CD14-positive monocyte (primary cell): ENCODE measurements at regions not wholly inside any gene's neighbourhood (a gene's known extent, or its start where the extent isn't known, plus 50 kb on each side); places are given as distances from the start of the nearest gene placed in this dataset.

Experiments
- DNase-seq, 3 donors: peaks; one replicate each; pipeline ENCODE4 v3.0.0-alpha.2; 2011 to 2022
- H2AFZ ChIP-seq: 2 replicates; pipeline ENCODE4 v1.6.0; 2012; ENCODE audit warnings: mild to moderate bottlenecking, low read depth, low read length, inconsistent platforms; ENCODE audit not compliant: insufficient read depth, poor library complexity, severe bottlenecking
- H3K27ac ChIP-seq, 2 donors: 1 replicate in 1 of 2; 2 replicates in 1 of 2; pipeline ENCODE4 v1.5.1; 2012 to 2013; ENCODE audit warnings: low read length in 2 of 2, control low read depth in 1 of 2, inconsistent platforms in 1 of 2, low read depth in 1 of 2, mild to moderate bottlenecking in 1 of 2
- H3K27me3 ChIP-seq, 2 donors: one replicate each; pipeline versions ENCODE4 v1.6.0 to v1.6.1; 2011 to 2013; ENCODE audit warnings: low read length in 2 of 2; ENCODE audit not compliant: control insufficient read depth in 2 of 2, insufficient read depth in 2 of 2
- H3K36me3 ChIP-seq, 2 donors: replicated peaks in 1 of 2; 1 replicate in 1 of 2; 2 replicates in 1 of 2; pipeline versions ENCODE4 v1.5.1 to v1.6.1; 2012 to 2013; ENCODE audit warnings: low read length in 2 of 2, control low read depth in 1 of 2, inconsistent platforms in 1 of 2, mild to moderate bottlenecking in 1 of 2; ENCODE audit not compliant: insufficient read depth in 2 of 2, control insufficient read depth in 1 of 2
- H3K4me1 ChIP-seq, 2 donors: 1 replicate in 1 of 2; 2 replicates in 1 of 2; pipeline versions ENCODE4 v1.5.1 to v1.6.1; 2012 to 2013; ENCODE audit warnings: low read length in 2 of 2, control low read depth in 1 of 2, inconsistent platforms in 1 of 2, mild to moderate bottlenecking in 1 of 2, moderate library complexity in 1 of 2; ENCODE audit not compliant: insufficient read depth in 2 of 2, control insufficient read depth in 1 of 2
- H3K4me2 ChIP-seq: replicated peaks from 2 replicates; pipeline ENCODE3; 2012; ENCODE audit warnings: low read length, moderate library complexity, mild to moderate bottlenecking; ENCODE audit not compliant: poor library complexity, severe bottlenecking; ENCODE audit errors: extremely low read depth
- H3K4me3 ChIP-seq, 3 experiments: fragments of 200-600 bp in 1 of 3; sonication (generic) in 1 of 3; replicated peaks in 1 of 3; 1 replicate in 2 of 3; 2 replicates in 1 of 3; pipeline ENCODE4 v1.5.1; 2011 to 2013; ENCODE audit warnings: low read length in 3 of 3, mild to moderate bottlenecking in 3 of 3, control low read depth in 2 of 3, low read depth in 2 of 3, inconsistent platforms in 1 of 3, moderate library complexity in 1 of 3
- H3K79me2 ChIP-seq: 2 replicates; pipeline ENCODE4 v1.6.0; 2012; ENCODE audit warnings: mild to moderate bottlenecking, control low read depth, inconsistent platforms, low read length, moderate library complexity; ENCODE audit not compliant: insufficient read depth
- H3K9ac ChIP-seq: 2 replicates; pipeline ENCODE4 v1.6.0; 2017; ENCODE audit warnings: low read length, mild to moderate bottlenecking; ENCODE audit not compliant: insufficient read depth, poor library complexity, severe bottlenecking
- H3K9me3 ChIP-seq, 2 donors: replicated peaks in 1 of 2; 1 replicate in 1 of 2; 2 replicates in 1 of 2; pipeline versions ENCODE4 v1.5.1 to v1.6.1; 2012 to 2013; ENCODE audit warnings: low read length in 2 of 2, control low read depth in 1 of 2; ENCODE audit not compliant: control insufficient read depth in 1 of 2, insufficient read depth in 1 of 2
- H4K20me1 ChIP-seq: 2 replicates; pipeline ENCODE4 v1.6.0; 2012; ENCODE audit warnings: mild to moderate bottlenecking, low read length, control low read depth, moderate library complexity; ENCODE audit not compliant: insufficient read depth
- H3K27ac Mint-ChIP-seq, 7 donors: one replicate each; pipeline ENCODE4 v1.8.0; 2020; ENCODE audit warnings: mild to moderate bottlenecking in 7 of 7, mixed read lengths in 7 of 7, moderate library complexity in 6 of 7, inconsistent platforms in 2 of 7
- H3K27me3 Mint-ChIP-seq, 3 donors: one replicate each; pipeline ENCODE4 v1.8.0; 2021 to 2022; ENCODE audit warnings: low read depth in 3 of 3, mild to moderate bottlenecking in 3 of 3, mixed read lengths in 3 of 3, moderate library complexity in 3 of 3, inconsistent platforms in 1 of 3
- H3K36me3 Mint-ChIP-seq, 2 donors: one replicate each; pipeline ENCODE4 v1.8.0; 2020; ENCODE audit warnings: mixed read lengths in 2 of 2, inconsistent platforms in 1 of 2, mild to moderate bottlenecking in 1 of 2
- H3K4me1 Mint-ChIP-seq: one replicate; pipeline ENCODE4 v1.8.0; 2020; ENCODE audit warnings: mild to moderate bottlenecking, mixed read lengths
- H3K4me3 Mint-ChIP-seq, 2 donors: one replicate each; pipeline ENCODE4 v1.8.0; 2020; ENCODE audit warnings: mild to moderate bottlenecking in 2 of 2, mixed read lengths in 2 of 2, moderate library complexity in 1 of 2
- H3K9me3 Mint-ChIP-seq, 7 donors: one replicate each; pipeline ENCODE4 v1.8.0; 2020 to 2022; ENCODE audit warnings: mixed read lengths in 7 of 7, mild to moderate bottlenecking in 6 of 7, moderate library complexity in 6 of 7, inconsistent platforms in 2 of 7
- WGBS: methylation state at CpG from one replicate; pipeline ENCODE4 v1.1.5; 2013; ENCODE audit warnings: missing lambda C conversion rate; ENCODE audit not compliant: insufficient coverage; 5-methylcytosine and 5-hydroxymethylcytosine counted together
- intact Hi-C, 2 donors: fragments of 100-400 bp; cut with micrococcal nuclease; formaldehyde crosslinking; loops; one replicate each; pipeline versions ENCODE4 v1.15.0 to v1.15.1; 2023
- TF ChIP-seq, protein P1 (sequence below): fragments of 200-600 bp; IDR thresholded peaks from one replicate; pipeline ENCODE4 v1.8.0; 2022; ENCODE audit warnings: antibody characterized with exemption, mild to moderate bottlenecking

- peaks cover 2 to 13% (median 5%) of the 10 kb centered on the region in 7 donors for H3K9me3 Mint-ChIP-seq
- TF ChIP-seq, protein P1, sequence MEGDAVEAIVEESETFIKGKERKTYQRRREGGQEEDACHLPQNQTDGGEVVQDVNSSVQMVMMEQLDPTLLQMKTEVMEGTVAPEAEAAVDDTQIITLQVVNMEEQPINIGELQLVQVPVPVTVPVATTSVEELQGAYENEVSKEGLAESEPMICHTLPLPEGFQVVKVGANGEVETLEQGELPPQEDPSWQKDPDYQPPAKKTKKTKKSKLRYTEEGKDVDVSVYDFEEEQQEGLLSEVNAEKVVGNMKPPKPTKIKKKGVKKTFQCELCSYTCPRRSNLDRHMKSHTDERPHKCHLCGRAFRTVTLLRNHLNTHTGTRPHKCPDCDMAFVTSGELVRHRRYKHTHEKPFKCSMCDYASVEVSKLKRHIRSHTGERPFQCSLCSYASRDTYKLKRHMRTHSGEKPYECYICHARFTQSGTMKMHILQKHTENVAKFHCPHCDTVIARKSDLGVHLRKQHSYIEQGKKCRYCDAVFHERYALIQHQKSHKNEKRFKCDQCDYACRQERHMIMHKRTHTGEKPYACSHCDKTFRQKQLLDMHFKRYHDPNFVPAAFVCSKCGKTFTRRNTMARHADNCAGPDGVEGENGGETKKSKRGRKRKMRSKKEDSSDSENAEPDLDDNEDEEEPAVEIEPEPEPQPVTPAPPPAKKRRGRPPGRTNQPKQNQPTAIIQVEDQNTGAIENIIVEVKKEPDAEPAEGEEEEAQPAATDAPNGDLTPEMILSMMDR = no peak
- Histone ChIP-seq H3K9me3 (peaks cover 0 to 4% of the 10 kb centered on the region in 2 donors), H3K4me3 (no peak overlapping the region), H3K4me1 (no peaks in the 10 kb centered on the region), H3K27me3 (no peaks in the 10 kb centered on the region), H3K9ac (no peak overlapping the region), H3K79me2 (no peaks in the 10 kb centered on the region), H3K36me3 (no peaks in the 10 kb centered on the region), H4K20me1 (no peaks in the 10 kb centered on the region), H3K4me2 (no peak overlapping the region), H2AFZ (no peak overlapping the region), H3K27ac (no peak overlapping the region)
- no peaks in the 10 kb centered on the region for H3K4me1 Mint-ChIP-seq
- H3K4me3 Mint-ChIP-seq = no peak overlapping the region
- intact Hi-C loops = no loop called here
- WGBS = 87% methylated on average over 8 of the region's 10 CpGs
- DNase-seq = no peak
- H3K27me3 Mint-ChIP-seq = peaks cover 0 to 4% (median 0%) of the 10 kb centered on the region in 3 donors
- H3K36me3 Mint-ChIP-seq = no peaks in the 10 kb centered on the region
- H3K27ac Mint-ChIP-seq = no peak overlapping the region
Observed at GRCh38 chr15:31831596-31831995, 198.7 kb upstream of the CHRNA7 start.

GRCh38 chr15:31834654-31835053 lies 195.7 kb upstream of the CHRNA7 start:
- 86% methylated on average over 1 of the region's 3 CpGs for WGBS

More at GRCh38 chr15:31834654-31835053, 195.7 kb upstream of the CHRNA7 start:
- H3K27ac ChIP-seq = no peak overlapping the region
- DNase-seq = no peak
- TF ChIP-seq, protein P1 = no peak
- H3K27me3 ChIP-seq = no peaks in the 10 kb centered on the region
- no peaks in the 10 kb centered on the region for H3K36me3 ChIP-seq
- no peak overlapping the region for H3K9ac ChIP-seq
- no peak overlapping the region for H3K4me2 ChIP-seq
- H3K9me3 ChIP-seq = peaks cover 0 to 4% of the 10 kb centered on the region in 2 donors
- intact Hi-C loops = no loop called here
- H3K36me3 Mint-ChIP-seq = no peaks in the 10 kb centered on the region
- H4K20me1 ChIP-seq = no peaks in the 10 kb centered on the region
- H3K4me1 Mint-ChIP-seq = no peaks in the 10 kb centered on the region
- no peak overlapping the region for H3K4me3 ChIP-seq
- H3K4me1 ChIP-seq = no peaks in the 10 kb centered on the region
- H3K9me3 Mint-ChIP-seq = peaks cover 0 to 10% (median 5%) of the 10 kb centered on the region in 7 donors
- H3K27me3 Mint-ChIP-seq = peaks cover 0 to 2% (median 0%) of the 10 kb centered on the region in 3 donors
- no peak overlapping the region for H3K27ac Mint-ChIP-seq
- no peak overlapping the region for H3K4me3 Mint-ChIP-seq
- no peaks in the 10 kb centered on the region for H3K79me2 ChIP-seq
- H2AFZ ChIP-seq = no peak overlapping the region
